ENCODE measurements at regions not wholly inside any gene's neighbourhood (a gene's known extent, or its start where the extent isn't known, plus 50 kb on each side); places are given as distances from the start of the nearest gene placed in this dataset.

DNA sequence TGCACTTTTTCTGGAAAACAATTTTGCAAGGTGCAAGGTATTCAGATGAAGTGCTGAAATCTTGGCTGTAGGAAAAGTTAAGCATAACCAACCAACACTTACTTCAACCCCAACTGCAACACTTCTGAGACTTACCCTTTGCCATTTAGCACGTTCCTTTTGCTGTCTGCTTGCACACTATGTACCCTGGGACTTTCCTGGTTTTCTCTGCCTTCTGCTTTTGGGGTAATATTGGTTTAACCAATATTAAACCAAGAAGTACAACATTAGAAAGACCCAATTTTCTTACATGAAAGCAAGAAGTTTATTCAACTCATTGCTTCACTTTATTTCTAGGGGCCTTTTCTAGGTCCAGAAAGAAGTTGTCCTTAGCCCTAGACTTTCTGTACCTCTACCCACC, 193.0 kb downstream of the HLX start:
- DNase-seq, result no peak

DNA sequence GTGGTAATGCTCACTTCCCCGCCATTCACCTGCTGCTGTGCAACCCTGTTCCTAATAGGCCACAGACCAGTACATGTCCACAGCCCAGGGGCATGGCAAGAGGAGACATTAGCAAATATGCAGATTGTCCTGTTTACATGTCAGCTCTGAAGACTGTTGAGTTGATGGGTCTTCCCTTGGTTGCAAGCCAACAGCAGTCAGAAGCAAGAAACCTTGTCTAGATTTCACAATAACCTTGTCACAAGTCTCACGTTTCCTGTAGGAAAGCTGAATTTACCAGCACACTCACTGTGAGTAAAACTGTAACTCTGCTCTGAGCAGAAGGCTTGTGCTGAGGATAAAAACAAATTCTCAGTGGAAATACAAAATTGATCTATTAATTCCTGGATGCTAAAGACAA, 195.1 kb downstream of the HLX start:
- DNase-seq, result no peak

DNA sequence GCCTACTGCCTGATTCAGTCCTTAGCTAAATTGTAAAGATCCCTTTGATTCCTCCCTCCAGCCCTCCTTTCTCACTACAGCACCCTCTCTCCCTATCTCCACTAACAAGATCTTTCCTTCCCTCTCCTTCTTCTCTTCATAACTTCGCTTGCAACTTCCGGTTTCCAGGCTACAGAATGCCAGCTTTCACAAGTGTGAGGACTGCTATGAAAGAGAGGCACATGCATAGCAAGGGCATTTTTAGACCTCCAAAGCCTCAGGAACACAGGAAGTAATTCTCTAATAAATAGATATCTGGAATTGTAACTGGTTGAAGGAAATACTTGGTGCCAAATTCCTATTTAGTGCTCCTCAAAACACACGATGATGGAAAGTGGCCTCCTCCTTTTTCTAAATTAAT, 196.7 kb downstream of the HLX start:
- no peak for DNase-seq

DNA sequence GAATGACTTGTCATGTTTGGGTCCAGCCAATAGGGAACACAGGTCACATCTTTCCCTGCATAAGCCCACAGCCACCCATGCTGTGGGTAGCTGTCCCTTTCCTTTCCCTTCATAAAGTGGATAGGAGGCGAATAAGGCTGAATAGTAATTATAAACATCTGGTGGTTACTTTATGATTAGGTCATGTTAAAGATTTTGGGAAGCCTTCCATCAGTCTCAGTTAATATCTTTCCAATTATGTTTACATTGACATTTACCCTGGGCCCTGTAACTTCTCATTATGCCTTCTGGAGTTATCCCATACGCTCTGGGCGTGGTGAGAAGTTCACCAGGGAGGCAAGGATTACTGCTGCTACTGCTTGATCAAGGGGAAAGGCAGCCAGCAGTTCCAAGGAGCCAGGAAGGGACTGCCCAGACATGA, 197.2 kb downstream of the HLX start:
- no peak for DNase-seq

DNA sequence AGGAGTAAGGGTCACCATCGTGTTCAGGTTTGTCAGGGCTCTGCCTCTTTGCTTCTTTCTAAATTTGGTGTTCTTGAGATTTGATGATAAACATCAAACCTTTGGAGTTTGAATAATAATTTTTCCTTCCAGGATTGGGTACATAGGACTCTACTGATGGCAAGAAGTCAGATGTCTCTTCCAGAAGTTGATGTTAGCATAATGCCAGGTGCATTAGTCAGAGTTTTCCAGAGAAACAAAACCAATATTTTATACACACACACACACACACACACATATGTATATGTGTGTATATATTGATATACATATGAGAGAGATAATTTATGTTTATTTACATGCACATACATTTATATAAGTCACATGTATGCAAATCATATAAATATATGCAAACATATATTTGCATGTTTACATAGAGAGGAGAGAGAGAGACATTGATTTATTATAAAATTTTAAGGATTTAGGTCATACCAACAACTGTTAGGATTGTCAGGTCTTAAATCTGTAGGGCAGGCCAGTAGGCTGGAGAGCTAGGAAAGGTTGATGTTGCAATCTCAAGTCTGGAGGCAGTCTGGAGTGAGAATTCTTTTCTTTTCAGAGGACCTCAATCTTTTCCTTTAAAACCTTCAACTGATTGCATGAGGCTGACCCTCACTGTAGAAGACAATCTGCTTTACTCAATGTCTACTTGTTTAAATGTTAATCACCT, 199.2 kb downstream of the HLX start:
- DNase-seq, result no peak

DNA sequence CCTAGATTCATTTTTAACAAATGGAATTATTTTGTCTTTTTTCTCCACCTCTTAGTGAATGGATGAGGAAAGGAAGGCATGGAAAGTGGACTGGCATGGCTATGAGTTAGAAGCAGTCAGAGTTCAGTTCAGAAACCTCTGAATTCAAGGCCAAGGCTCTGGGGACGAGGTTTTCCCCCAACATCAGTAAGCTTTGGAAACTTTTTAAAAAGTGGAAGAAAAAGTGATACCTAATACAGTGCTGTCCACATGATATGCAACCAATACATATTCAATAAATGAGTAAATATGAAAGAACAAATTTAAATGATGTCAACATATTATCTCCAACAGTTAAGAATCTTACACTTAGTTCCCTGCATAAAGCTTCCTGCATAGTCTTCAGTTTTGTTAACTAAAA, 204.7 kb downstream of the HLX start:
- no peak for DNase-seq

DNA sequence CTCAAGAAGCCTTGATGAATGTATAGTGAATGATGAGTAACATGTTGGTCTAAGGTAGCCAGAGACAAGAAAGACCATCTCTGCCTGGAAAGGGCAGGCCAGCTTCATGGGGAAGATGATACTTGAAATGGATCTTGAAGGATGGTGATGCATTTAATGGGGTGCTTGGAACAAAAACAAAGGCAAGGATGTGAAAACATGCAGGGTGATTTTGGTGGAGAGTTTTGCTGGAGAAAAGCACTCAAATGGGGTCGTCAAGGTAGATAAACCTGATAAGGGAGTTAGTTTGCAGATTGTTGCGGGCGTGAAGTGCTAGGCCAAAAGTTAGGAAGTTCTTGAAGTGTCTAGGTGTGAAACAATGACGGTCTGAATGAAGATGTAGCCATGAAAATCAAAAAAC, 205.4 kb downstream of the HLX start:
- DNase-seq, result no peak

DNA sequence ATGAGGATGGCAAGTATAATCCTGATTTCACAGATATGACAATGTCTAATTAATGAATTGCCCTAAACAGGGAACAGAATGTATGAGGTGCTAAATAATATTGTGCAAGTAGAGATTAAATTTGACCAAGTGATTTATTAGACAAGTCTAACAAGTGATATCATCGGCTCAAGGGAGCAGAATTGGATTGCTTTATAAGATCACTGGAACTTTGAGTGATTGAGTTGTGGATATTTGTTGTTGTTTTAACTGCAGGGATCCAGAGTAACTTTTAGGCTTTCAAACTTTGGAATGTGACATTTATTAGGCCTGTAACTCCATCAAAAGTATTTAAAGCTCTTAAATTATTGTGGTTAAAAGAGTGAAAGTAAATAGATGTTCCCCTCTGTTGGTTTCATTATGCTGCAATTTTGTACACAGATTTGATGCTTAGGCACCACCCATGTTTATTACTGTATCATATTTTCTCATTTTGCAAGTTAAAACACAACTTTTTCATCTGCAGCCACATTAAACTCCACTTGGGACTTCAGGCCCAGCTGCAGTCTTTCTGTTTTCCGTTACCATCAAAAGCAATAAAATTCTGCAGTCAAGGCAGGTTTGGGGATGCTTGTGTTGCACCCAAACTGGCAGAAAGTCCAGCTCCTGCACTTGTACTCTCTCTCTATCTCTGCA, 206.6 kb downstream of the HLX start:
- DNase-seq, result no peak

DNA sequence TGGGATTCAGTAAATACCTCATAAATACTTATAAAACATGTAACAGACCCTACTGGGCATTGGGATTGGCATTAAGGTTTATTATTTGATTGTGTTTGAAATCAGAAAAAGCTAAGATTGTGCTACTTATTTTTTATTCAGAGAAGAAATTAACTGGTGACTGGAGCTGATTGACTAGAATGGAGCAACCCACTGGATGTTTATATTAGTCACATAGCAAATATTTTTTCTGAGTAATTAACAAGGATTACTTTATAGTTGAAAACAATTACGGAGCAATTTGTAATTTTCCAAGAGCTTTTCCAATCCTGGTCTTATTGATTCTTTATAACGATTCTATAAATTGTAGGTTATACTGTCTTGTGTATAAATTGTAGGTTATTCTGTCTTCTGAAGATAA, 208.7 kb downstream of the HLX start:
- no peak for DNase-seq

DNA sequence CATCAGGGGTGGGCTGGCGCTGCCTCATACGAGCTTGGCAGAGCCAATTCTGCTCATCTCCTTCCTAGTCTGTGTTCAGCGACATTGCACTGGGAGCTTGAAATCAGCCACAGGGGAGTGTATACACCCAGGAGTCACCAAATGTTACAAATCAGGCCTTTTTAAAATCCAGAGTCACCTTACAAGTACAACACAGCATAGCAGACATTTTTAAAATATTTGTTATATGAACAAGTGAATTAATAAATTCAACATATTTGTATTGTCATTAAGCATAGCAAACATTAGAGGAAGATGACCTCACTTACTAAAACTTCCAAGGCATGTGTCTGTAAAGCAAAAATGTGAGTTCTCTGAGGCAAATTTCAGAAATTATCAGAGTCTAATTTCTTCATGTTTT, 210.0 kb downstream of the HLX start:
- no peak for DNase-seq

DNA sequence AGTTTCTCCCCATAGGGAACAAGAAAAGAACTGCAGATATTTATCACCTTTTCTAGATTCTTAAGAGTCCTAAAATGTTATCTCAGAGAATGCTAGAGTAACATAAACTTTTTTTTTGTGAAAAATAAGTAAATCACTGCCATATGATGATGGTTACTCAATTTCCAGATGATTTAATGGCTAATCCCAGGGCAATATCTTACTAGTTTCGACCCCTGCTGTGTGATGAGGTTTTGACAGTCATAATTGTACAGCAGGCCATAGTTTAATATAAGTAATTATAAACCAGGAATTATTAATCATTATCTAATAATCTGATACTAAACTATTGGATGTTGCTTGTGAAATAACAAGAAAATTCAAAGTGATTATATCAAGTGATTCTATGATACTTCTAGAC, 210.6 kb downstream of the HLX start:
- DNase-seq, result no peak

DNA sequence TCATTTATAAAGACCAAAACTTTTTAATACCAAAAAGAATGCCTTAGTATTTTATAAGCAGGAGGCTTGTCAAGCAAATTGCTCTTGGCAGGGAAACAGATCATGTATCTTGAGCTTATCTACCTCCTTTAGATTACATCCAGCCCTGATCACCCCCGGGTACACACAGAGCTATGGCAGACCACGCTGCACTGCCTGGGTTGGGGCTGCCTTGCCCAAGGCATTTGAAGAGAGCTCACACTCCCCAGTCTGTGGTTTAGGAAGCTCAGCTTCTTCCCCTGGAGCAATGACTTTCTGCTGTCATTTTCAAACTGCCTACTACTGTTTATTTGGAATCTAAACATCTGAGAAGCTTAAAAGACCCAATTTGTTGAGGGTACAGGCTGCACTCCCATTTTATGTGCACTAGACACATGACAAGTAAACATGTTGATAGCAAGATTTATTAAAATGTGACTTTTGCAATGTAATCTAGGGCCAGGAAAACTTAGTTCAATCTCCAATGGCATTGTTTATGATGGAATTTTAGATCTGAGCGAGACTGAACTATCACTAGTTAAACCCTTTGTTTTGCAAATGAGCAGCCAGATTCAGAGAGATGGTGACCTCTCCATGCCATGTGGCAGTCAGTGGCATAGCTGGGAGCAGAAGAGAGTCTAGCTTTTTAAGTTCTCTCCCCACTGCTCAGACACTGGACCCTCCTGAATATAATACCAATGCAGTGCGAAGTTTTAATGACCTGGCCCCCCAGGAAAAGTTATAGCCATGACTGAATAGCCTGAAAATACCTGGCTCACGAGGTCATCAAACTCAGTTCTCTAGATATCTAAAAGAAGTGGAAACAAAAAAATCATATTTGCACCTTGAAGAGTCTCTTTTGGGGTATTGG, 214.9 kb downstream of the HLX start:
- DNase-seq, result no peak

DNA sequence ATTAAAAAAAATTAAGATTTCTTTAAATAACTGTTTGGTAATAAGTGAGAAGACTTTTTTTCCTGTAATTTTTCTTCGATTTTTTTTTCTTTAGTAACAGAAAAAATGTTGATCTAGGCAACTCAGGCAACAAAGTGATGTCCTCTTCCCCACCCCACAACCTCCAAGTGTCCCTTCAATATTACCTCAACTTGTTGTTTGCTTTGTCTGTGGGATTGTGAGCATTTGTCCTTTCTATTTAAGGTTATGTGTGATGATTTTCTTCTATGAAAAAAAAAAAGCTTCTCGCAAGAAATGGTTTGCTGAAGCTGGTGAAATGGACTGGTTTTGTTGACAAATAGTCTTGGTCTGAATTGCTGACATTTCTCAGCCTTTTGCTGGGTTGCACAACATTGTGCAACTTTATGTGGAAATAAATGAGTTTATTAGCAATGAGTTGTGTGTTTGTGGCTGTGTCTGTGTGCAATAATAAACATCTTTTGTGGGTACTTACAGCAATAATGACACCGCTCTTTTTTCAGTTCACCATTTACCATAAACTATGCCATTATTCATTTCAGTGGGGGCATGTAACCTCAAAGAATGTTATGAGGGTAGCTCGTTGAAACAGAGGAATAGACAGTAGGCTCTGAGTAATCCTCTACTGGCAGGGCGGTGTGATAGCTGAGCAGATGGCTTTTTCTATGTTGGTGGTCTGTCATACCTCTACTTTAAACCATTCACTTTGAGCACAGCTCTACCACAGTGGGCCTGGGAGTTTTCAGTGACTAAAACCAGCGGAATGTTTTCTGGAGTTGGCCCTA, 218.4 kb downstream of the HLX start:
- no peak for DNase-seq

DNA sequence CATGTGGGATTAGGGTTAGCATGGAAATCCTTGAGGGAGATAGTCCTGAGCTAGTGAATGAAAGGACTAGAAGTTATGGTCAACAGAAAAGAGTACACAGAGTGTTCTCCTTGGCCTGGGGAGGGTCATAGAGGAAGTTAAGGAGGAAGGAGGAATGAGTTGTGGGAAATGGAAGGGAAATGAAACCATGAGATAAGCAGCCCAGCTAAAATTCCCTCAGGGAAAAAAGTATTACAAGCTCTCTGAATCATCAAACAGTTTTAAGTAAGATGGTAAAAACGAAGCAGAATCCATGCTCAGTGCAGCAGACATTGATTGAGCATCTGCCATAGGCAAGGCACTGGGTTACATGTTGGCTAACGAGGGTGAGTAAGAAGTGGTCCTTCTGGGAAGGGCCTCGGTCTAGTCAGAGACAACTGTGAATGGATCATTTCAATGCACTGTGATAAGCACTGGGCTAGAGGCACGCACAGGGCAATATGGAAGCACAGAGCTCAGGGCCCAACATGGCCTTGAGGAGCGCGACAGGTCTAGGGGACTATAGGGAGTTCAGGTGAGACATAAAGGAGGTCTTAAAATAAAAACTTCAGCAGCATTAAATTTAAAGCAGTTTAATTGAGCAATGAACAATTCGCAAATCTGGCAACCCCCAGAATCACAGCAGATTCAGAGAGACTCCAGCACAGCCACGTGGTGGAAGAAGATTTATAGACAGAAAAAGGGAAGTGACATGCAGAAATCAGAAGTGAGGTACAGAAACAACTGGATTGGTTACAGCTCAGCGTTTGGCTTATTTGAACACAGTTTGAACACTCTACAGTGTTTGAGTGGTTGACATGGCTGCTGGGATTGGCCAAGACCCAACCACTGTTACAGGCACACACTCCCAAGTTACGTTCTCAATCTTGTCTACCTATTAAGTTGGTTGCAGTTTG, 219.5 kb downstream of the HLX start:
- no peak for DNase-seq

DNA sequence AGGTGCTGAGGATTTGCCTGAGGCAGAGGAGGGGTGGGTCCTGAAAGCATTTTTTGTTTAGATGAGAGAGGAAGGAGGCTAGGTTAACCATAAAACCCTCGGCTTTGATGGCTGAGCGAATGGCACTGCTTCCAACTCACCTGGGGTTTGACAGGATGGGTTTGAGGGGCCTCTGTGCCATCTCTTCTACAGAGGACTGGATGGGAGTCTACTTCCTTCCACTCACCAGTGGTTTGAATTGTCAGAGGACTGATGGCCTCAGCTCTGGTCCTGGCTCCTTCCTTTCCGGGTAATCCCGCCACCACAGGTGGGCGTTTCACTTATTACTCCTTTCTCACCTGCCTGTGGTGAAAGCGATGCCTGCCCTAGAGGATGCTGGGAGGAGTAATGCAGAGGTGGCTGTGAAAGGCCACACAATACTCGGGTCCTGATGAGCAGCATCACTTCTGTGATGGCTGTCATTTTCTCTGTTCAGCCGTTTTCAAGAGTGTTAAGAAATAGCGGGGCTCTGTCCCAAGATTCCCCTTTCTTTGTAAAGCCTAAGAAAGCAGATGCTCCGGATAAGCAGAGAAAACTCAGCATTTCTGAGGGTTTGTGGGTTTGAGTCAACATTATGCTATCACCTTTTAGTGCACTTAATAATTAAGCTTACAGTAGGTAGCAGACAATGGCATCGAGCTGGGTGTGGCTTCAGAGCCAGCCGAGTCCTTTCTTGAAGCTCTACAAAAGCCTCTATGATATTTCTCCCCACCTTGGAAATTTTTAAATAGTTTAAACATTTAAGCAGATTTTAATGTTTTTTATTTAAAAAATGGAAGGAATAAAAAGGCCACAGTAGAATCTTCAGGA, 220.7 kb downstream of the HLX start:
- DNase-seq, result no peak

DNA sequence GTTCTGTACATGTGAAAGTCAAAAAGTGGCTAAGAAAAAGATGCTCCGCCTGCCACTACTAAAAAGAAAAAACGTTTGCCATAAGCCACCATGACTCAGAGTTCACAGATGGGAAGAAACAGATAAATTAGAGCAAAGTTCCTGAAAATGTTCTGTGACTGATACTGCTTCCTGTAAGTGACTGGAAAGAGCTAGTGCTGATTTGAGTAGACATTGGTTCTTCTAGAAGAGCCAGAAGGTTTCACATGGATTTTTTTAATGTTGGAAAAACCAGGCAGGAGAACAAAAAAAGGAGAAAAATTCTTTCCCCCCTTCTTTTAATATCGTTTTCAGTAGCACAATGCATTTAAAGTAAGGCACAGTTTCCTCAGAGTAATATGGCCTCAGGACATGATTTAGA, 221.4 kb downstream of the HLX start:
- DNase-seq, result no peak

DNA sequence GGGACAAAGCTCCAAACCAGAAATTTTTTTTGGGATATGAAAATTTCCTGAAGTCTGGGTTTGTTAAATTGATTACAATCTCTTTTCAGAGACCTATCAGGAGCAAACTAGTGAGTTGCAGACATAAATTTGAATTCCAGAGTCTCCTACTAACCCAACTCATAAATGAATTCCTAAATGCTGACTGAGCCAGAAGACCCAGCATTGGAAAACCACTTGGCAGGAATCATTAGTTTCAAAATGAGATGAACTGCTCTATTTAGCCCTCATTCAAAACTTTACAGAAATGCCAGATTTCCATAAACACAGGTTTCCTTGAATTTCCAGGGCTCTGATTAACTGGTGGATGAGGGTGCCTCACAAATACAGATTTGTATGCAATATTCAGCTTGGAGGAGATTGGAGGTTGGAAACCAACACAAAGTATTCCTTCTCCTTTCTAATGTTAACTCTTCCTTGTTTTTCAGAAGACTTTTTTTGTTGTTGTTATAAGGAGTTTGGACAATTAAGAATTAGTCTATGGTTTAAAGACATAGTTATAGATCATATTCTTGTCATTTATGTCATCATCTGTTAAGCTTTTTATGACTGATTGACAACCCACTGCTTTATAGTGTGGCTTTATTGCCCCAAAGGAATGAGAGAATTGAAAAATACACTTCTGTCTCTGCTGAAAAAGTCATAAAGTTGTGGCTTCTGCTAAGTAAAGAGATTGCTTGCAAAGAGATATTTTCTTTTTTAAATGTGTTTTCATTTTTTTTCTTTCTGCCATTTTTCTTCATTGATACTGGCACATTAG, 222.8 kb downstream of the HLX start:
- no peak for DNase-seq

DNA sequence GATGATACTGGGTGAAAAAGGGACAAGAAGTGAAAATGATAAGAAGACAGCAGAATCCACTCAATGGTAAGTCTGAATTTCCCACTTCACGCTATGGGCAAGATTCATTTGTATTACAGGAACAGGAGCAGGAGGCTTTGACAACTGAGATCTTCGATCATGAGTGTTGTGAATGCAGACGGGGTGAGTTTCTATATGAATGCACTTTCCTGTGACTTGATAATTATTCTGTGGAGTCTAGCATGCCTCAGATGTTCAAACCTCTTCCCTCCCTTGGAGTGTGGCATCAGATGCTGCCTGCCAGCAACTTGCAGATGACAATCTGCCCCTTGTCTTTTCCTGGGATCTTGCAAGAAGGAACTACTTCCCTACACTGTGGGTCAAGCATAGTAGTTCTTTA, 225.4 kb downstream of the HLX start:
- DNase-seq, result no peak

DNA sequence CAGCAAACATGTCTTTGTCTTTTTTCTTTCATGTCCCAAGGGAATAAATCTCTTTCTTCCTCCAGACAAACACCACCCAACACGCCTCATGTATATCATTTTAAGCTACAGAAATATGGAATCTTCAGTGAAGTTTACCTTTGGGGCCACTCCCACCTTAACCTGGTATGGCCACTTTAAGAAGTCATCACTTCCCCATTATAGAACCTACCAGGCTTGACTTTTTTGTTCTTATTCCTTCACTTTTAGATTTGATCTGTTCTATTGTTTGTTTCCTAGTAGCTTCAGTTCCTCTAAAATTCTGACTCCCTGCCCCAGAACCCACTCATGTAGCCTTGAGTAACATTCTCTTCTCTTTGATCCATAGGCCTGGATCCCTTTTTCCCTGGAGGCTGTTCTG, 226.3 kb downstream of the HLX start:
- no peak for DNase-seq

DNA sequence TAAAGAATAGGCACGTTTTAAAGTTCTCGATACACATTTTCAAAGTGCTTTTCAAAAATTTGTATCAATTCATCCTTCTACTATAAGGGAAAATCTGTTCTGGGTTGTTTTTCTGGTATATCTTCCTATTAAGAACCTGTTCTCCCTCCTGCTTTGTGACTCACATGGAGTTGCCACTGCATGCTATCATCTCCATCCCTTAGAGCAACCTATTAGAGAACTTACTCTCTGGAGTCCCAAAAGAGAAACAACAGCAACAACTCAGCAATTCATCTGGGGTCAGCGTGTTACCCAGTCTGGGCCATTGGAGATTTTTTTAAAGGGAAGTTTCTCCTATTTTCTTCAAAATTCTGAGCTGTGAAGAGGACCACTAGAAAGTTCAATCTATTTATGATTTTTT, 227.4 kb downstream of the HLX start:
- DNase-seq, result no peak
